NT2/D1 (cell line): ENCODE measurements at regions not wholly inside any gene's neighbourhood (a gene's known extent, or its start where the extent isn't known, plus 50 kb on each side); places are given as distances from the start of the nearest gene placed in this dataset.

Experiments
- YY1 ChIP-seq: IDR thresholded peaks from 2 replicates; pipeline ENCODE4 v1.6.1; 2011; ENCODE audit not compliant: insufficient read length, insufficient read depth
- ZNF274 ChIP-seq: IDR thresholded peaks from 2 replicates; pipeline ENCODE4 v1.6.1; 2011; ENCODE audit warnings: mild to moderate bottlenecking, low read depth, low read length

DNA sequence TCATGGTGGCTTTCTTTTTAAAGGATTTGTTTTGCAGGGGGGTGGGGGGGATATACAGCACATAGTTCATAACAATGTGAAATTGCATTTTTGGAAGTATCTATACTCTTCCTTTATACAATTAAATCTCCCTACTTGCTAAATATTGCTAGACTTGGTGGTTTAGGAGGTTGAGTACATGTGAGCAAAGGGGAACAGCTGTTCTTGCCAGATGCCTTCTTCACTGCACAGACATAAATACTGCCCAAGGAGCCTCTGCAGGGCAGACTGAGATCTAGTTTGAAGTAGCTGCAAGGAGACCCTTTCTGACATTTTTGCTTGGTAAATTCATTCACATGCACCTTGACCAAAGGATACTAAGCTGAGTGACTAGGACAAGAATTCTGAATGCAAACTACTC is 228.6 kb upstream of the IL12A start:
- TF ChIP-seq ZNF274 (no peak), YY1 (no peak)
